ENCODE measurements at regions not wholly inside any gene's neighbourhood (a gene's known extent, or its start where the extent isn't known, plus 50 kb on each side); places are given as distances from the start of the nearest gene placed in this dataset.

DNA sequence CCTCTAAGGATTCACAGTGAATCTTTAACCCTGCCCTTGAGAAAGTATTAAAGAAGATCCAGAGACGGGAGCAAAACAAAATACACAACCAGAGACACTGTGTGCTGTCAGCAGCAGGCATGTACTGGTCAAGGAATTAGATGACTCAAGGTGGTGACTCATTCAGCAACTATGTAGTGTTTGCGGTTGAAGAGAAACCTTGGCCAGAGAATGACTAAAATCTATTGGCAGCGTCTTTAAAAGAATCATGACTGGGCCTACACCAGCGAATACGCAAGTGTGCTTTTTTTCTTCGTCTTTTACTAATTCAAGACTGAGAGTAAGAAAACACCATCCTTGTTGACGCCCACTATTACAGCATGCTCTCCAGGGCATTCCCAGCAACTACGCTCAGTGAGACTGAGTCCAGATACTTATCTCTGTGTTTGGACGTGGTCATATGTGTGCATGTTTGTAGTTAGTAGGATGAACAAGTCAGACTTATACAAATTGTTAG lies 72.4 kb upstream of the BACH2 start:
- peak in 1 of 2 donors; percentile 65 for DNase-seq
- peaks cover 0 to 21% (median 4%) of the 10 kb centered on the region in 9 donors for H3K4me1 ChIP-seq
- no peaks in the 10 kb centered on the region for H3K36me3 ChIP-seq
- H3K27me3 ChIP-seq, result no peaks in the 10 kb centered on the region
- WGBS, 2 donors, result 28 to 39% methylated on average over 9 of the region's 9 CpGs
- peak; percentile 93 to 98 (median 96) for ATAC-seq
- H3K27ac ChIP-seq, result peak overlapping the region in 4 of 10 donors; percentile 26 to 56 (median 46)
- intact Hi-C loops (cut with DNase I), result no loop called here
- no peak overlapping the region for H3K4me3 ChIP-seq
- H3K9me3 ChIP-seq, result peaks cover 0 to 6% (median 0%) of the 10 kb centered on the region in 11 donors
- TF ChIP-seq, protein P1, sequence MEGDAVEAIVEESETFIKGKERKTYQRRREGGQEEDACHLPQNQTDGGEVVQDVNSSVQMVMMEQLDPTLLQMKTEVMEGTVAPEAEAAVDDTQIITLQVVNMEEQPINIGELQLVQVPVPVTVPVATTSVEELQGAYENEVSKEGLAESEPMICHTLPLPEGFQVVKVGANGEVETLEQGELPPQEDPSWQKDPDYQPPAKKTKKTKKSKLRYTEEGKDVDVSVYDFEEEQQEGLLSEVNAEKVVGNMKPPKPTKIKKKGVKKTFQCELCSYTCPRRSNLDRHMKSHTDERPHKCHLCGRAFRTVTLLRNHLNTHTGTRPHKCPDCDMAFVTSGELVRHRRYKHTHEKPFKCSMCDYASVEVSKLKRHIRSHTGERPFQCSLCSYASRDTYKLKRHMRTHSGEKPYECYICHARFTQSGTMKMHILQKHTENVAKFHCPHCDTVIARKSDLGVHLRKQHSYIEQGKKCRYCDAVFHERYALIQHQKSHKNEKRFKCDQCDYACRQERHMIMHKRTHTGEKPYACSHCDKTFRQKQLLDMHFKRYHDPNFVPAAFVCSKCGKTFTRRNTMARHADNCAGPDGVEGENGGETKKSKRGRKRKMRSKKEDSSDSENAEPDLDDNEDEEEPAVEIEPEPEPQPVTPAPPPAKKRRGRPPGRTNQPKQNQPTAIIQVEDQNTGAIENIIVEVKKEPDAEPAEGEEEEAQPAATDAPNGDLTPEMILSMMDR (IDR thresholded peaks at IDR 0.05), result no peak

DNA sequence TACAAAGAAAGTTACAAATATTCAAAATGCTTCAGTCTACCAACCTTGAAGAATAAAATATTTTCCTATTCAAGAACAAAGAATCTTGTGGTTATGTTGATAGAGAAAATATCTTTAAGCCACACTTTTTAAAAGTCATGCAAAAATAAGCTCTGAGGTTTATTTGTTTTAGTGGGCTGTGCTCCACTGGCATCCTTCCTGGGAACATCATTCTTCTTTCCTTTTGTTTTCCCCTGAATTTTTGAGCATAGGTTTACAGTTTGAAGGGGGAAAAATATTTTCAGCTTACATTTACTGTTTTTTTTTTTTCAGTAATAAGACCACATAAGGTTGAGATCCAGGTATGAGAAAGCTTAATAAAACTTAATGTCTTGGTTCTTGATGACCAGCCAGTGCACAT lies 72.0 kb upstream of the BACH2 start:
- no peaks in the 10 kb centered on the region for H3K27me3 ChIP-seq
- H3K27ac ChIP-seq, result peak overlapping the region in 2 of 10 donors; percentile 11 to 56
- ATAC-seq, result no peak
- intact Hi-C loops (cut with DNase I), result no loop called here
- no peak overlapping the region for H3K4me3 ChIP-seq
- TF ChIP-seq, protein P1 (IDR thresholded peaks at IDR 0.05), result no peak
- peaks cover 0 to 6% (median 0%) of the 10 kb centered on the region in 11 donors for H3K9me3 ChIP-seq
- no peaks in the 10 kb centered on the region for H3K36me3 ChIP-seq
- no peak for DNase-seq
- H3K4me1 ChIP-seq, result peaks cover 0 to 21% (median 4%) of the 10 kb centered on the region in 9 donors

DNA sequence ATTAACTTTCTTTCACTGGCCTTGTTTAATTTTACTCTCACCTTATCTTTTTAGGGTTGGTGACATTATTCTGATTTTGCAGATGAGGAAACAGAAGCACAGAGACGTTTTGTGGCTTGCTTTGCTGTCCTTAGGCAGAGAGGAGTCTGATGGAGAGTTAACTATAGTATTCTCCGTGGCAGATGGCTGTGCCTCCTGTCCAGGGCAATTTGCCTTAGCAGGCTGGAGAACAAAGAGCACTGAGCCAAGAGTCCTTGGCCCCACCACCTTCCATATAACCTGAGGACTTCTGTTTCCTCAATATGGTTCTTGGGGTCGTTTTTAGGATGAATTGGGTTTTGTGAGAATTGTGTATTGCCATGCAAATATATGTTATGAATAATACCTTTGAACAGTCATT lies 71.4 kb upstream of the BACH2 start:
- DNase-seq (no peak), ATAC-seq (no peak)
- intact Hi-C loops (cut with DNase I), result no loop called here
- H3K36me3 ChIP-seq, result no peaks in the 10 kb centered on the region
- TF ChIP-seq, protein P1 (IDR thresholded peaks at IDR 0.05), result no peak
- H3K9me3 ChIP-seq, result peaks cover 0 to 6% (median 0%) of the 10 kb centered on the region in 11 donors
- no peaks in the 10 kb centered on the region for H3K27me3 ChIP-seq
- H3K27ac ChIP-seq, result no peak overlapping the region
- no peak overlapping the region for H3K4me3 ChIP-seq
- H3K4me1 ChIP-seq, result peaks cover 0 to 21% (median 4%) of the 10 kb centered on the region in 9 donors
- whole genome bisulfite sequencing, 2 donors, result 65 to 71% methylated on average over 3 of the region's 3 CpGs

DNA sequence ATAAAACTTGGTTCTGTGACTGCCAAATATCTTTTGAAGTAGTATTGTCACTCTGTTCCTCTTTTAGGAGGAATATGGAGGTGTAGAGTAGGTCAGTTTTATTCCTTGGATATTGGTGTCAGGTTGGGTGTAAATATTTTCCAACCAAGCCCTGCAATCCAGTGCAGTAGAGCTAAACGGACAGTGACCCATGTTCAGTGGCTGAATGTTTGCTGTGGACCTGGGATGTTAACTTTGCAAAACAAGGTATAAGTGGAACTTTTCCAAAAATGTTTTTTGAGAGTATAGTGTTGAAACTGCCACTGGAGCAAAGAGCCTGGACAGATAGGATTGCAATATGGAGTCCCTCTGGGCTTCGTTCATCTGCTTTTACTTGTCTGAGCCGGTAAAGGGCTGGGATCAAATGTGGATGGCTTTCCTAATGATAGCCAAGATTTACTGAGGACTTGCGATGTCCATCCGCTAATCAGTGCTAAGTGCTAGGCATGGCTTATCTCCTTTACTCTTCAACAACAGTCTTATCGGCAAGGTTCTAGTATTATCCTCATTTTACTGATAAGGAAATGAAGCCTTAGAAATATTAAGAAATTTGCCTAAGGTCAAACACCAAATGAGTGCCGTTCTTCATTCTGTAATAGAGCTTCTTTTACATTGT lies 69.0 kb upstream of the BACH2 start:
- TF ChIP-seq, protein P1 (IDR thresholded peaks at IDR 0.05), result no peak
- ATAC-seq (no peak), DNase-seq (no peak)
- Histone ChIP-seq H3K27ac (no peak overlapping the region), H3K9me3 (peaks cover 0 to 6% (median 0%) of the 10 kb centered on the region in 11 donors), H3K36me3 (no peaks in the 10 kb centered on the region), H3K4me3 (no peak overlapping the region), H3K4me1 (peaks cover 0 to 21% (median 4%) of the 10 kb centered on the region in 9 donors), H3K27me3 (no peaks in the 10 kb centered on the region)
- intact Hi-C loops (cut with DNase I), result no loop called here
- 66 to 67% methylated on average over 7 of the region's 7 CpGs for WGBS, 2 donors
